ENCODE measurements at regions not wholly inside any gene's neighbourhood (a gene's known extent, or its start where the extent isn't known, plus 50 kb on each side); places are given as distances from the start of the nearest gene placed in this dataset.
"Not testable (repeated sequence)": the region's sequence is repeated elsewhere in the genome, so short reads cannot be mapped to it uniquely, and the experiment has no call there.

DNA sequence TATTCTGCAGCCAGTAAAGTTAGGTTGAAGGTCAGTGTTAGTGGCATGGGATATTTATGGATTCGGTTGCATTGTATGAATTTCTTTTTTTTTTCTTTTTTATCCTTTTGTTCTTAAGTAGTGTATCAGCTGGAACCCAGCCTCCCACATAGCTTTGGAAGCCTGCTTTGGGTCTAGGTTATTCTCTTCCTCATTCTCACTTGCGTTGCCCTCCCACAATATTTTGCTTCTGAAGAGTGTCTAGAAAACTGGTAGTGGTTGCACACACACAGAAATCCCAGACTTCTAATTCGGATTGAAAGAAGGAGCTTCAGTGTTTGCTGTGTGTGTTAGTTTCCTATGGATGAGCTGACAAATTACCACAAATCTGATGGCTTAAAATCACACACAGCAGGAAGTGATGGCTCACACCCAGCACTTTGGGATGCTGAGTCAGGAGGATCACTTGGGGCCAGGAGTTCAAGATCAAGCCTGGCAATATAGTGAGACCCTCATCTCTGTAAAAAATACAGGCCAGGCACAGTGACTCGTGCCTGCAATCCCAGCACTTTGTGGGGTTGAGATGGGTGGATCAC, 104.8 kb downstream of the ARL4C start:
- H3K9ac ChIP-seq (ENCODE audit: insufficient read length) = no peak overlapping the region
- no peak for TF ChIP-seq POLR2AphosphoS5 (IDR thresholded peaks at IDR 0.05; ENCODE audit: borderline replicate concordance, low read depth, low read length)
- no peak for TF ChIP-seq FOXP2 (optimal IDR thresholded peaks at IDR 0.05; ENCODE audit: control extremely low read depth, extremely low read length, insufficient read depth)
- no peak for TF ChIP-seq EZH2 (IDR thresholded peaks at IDR 0.05)
- no peaks in the 10 kb centered on the region for H3K36me3 ChIP-seq (ENCODE audit: insufficient read depth, low read length)
- no peak for DNase-seq (ENCODE audit: low read depth, low spot score)
- H3K27ac ChIP-seq = no peak overlapping the region
- no peaks in the 10 kb centered on the region for H3K9me3 ChIP-seq (ENCODE audit: low read depth, low read length)
- no peak overlapping the region for H3K4me3 ChIP-seq

DNA sequence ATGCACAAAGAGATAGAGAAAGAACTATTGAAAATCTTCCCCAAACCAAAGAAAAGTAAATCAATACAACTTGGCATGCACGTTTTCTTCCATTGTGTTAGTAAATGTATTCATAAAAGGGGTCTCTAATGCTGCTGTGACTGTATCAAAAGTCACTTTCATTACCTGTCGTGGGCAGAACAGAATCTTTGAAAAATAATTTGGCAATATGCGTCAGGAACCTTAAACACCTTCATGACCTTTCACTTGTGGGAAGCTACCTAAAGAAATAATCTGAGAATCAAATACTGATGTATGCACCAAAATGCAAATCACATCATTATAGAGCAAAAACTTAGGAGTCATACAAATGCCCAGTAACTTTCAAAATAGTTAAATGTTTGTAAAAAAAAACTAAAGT, 105.3 kb downstream of the ARL4C start:
- Histone ChIP-seq H3K9me3 (ENCODE audit: low read depth, low read length) (no peaks in the 10 kb centered on the region), H3K4me3 (no peak overlapping the region), H3K36me3 (ENCODE audit: insufficient read depth, low read length) (no peaks in the 10 kb centered on the region), H3K27ac (no peak overlapping the region), H3K9ac (ENCODE audit: insufficient read length) (no peak overlapping the region)
- no peak for DNase-seq (ENCODE audit: low read depth, low spot score)
- TF ChIP-seq EZH2 (IDR thresholded peaks at IDR 0.05) = no peak
- no peak for TF ChIP-seq POLR2AphosphoS5 (IDR thresholded peaks at IDR 0.05; ENCODE audit: borderline replicate concordance, low read depth, low read length)
- TF ChIP-seq FOXP2 (optimal IDR thresholded peaks at IDR 0.05; ENCODE audit: control extremely low read depth, extremely low read length, insufficient read depth) = no peak

DNA sequence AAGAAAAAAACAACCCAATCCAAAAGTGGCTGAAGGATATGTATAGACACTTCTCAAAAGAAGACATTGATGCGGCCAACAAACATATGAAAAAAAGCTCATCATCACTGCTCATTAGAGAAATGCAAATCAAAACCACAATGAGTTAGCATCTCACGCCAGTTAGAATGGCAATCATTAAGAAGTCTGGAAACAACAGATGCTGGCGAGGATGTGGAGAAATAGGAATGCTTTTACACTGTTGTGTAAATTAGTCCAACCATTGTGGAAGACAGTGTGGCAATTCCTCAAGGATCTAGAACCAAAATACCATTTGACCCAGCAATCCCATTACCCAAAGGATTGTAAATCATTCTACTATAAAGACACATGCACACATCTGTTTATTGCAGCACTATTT, 107.2 kb downstream of the ARL4C start:
- H3K4me3 ChIP-seq; H3K27ac ChIP-seq; DNase-seq (ENCODE audit: low read depth, low spot score); H3K9me3 ChIP-seq (ENCODE audit: low read depth, low read length); H3K9ac ChIP-seq (ENCODE audit: insufficient read length); H3K36me3 ChIP-seq (ENCODE audit: insufficient read depth, low read length): not testable (repeated sequence)

DNA sequence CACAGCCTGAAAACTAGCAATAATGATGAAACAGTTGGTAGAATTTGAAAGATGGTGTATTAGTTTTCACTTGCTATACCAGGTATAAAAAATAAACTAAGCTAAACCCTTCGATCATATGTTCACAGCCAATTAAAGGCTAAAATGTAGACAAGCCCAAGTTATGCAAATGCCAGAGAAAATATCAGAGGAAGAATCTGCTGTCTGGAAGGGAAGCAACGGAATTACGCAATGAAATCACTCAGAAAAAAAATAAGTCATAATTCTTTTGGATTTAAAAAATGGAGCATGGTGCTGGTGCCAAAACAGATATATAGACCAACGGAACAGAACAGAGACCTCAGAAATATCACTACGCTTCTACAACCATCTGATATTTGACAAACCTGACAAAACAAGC, 108.3 kb downstream of the ARL4C start:
- no peak overlapping the region for H3K4me3 ChIP-seq
- DNase-seq (ENCODE audit: low read depth, low spot score) = peak; percentile 18

DNA sequence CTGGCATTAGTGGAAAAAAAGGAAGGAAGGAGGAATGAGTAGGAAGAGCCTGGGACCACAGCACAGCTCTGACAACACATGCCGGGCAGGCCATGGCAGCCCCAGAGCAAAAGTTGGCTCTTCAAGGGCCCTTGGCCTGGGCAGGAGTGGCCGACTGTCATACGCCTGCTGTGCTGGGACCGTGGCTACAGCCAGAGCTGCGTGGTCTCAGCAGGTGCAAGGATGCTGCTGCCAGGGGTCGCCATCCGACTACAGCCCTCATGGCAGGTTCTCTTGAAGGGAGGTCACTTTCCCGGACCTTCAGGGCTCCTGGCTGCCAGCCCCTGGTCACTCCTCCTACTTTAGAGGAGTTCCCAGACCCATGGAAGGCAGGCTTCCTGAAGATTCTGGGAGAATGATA, 109.9 kb downstream of the ARL4C start:
- Histone ChIP-seq H3K27ac (no peak overlapping the region), H3K4me3 (no peak overlapping the region), H3K36me3 (ENCODE audit: insufficient read depth, low read length) (no peaks in the 10 kb centered on the region), H3K9me3 (ENCODE audit: low read depth, low read length) (no peaks in the 10 kb centered on the region), H3K9ac (ENCODE audit: insufficient read length) (no peak overlapping the region)
- no peak for TF ChIP-seq POLR2AphosphoS5 (IDR thresholded peaks at IDR 0.05; ENCODE audit: borderline replicate concordance, low read depth, low read length)
- TF ChIP-seq FOXP2 (optimal IDR thresholded peaks at IDR 0.05; ENCODE audit: control extremely low read depth, extremely low read length, insufficient read depth) = no peak
- TF ChIP-seq EZH2 (IDR thresholded peaks at IDR 0.05) = no peak
- DNase-seq (ENCODE audit: low read depth, low spot score) = no peak

More for the DNA sequence above, 108.3 kb downstream of the ARL4C start:
- no peak overlapping the region for H3K9ac ChIP-seq (ENCODE audit: insufficient read length)
- TF ChIP-seq FOXP2 (optimal IDR thresholded peaks at IDR 0.05; ENCODE audit: control extremely low read depth, extremely low read length, insufficient read depth) (no peak), POLR2AphosphoS5 (IDR thresholded peaks at IDR 0.05; ENCODE audit: borderline replicate concordance, low read depth, low read length) (no peak), EZH2 (IDR thresholded peaks at IDR 0.05) (no peak)
- no peak overlapping the region for H3K27ac ChIP-seq
- H3K9me3 ChIP-seq (ENCODE audit: low read depth, low read length) = no peaks in the 10 kb centered on the region
- no peaks in the 10 kb centered on the region for H3K36me3 ChIP-seq (ENCODE audit: insufficient read depth, low read length)

DNA sequence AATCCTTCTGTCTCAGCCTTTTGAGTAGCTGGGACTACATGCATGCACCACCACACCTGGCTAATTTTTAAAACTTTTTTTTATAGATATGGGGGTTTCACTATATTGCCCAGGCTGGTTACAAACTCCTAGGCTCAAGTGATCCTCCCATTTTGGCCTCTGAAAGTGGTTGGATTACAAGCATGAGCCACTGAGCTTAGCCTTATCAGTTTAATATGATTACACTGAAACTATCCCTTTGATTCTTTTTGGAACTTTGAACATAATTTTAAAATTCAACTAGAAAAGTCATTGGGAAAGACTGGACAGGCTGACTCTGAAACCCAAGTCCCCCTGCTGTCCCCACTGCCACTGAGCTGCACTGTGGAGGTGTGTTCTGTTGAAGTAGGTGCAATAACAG, 114.8 kb downstream of the ARL4C start:
- TF ChIP-seq EZH2 (IDR thresholded peaks at IDR 0.05) (no peak), FOXP2 (optimal IDR thresholded peaks at IDR 0.05; ENCODE audit: control extremely low read depth, extremely low read length, insufficient read depth) (no peak), POLR2AphosphoS5 (IDR thresholded peaks at IDR 0.05; ENCODE audit: borderline replicate concordance, low read depth, low read length) (no peak)
- no peak overlapping the region for H3K4me3 ChIP-seq
- DNase-seq (ENCODE audit: low read depth, low spot score) = no peak
- H3K27ac ChIP-seq = no peak overlapping the region
- H3K36me3 ChIP-seq (ENCODE audit: insufficient read depth, low read length) = no peaks in the 10 kb centered on the region
- H3K9me3 ChIP-seq (ENCODE audit: low read depth, low read length) = no peaks in the 10 kb centered on the region
- no peak overlapping the region for H3K9ac ChIP-seq (ENCODE audit: insufficient read length)

DNA sequence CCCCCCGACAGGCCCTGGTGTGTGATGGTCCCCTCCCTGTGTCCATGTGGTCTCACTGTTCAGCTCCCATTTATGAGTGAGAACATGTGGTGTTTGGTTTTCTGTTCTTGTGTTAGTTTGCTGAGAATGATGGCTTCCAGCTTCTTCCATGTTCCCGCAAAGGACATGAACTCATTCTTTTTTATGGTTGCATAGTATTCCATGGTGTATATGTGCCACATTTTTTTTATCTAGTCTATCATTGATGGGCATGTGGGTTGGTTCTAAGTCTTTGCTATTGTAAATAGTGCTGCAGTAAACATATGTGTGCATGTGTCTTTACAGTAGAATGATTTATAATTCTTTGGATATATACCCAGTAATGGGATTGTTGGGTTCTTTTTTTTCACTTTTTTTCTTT, 117.9 kb downstream of the ARL4C start:
- peak overlapping the region; percentile 91; the same call in 1 of the 2 replicates for H3K27ac ChIP-seq
- H3K9ac ChIP-seq (ENCODE audit: insufficient read length); DNase-seq (ENCODE audit: low read depth, low spot score): not testable (repeated sequence)

DNA sequence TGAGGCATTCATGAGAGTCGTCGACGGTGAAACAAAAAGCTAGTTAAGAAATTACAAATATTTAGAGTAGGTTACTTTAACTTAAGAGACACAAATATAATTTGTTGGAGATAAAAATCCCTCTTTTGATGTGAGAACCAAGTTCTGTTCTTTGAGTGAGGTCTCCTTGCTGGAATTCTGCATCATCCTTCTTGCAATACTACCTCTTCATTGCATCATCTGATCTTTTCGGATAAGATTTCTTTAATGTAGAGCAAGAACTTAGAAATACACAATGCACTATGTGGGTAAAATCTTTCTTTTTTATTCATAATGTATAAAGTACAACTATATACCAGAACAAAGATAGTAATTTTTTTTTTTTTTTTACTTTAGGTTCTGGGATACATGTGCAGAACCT, 118.4 kb downstream of the ARL4C start:
- Histone ChIP-seq H3K27ac (peak overlapping the region; percentile 91), H3K9ac (ENCODE audit: insufficient read length) (peak overlapping the region; percentile 76), H3K36me3 (ENCODE audit: insufficient read depth, low read length) (no peaks in the 10 kb centered on the region), H3K4me3 (no peak overlapping the region), H3K9me3 (ENCODE audit: low read depth, low read length) (no peaks in the 10 kb centered on the region)
- TF ChIP-seq EZH2 (IDR thresholded peaks at IDR 0.05) = no peak
- TF ChIP-seq POLR2AphosphoS5 (IDR thresholded peaks at IDR 0.05; ENCODE audit: borderline replicate concordance, low read depth, low read length) = no peak
- TF ChIP-seq FOXP2 (optimal IDR thresholded peaks at IDR 0.05; ENCODE audit: control extremely low read depth, extremely low read length, insufficient read depth) = no peak
- peak; percentile 52 for DNase-seq (ENCODE audit: low read depth, low spot score)

More for the DNA sequence above, 117.9 kb downstream of the ARL4C start:
- H3K9me3 ChIP-seq (ENCODE audit: low read depth, low read length); H3K4me3 ChIP-seq; H3K36me3 ChIP-seq (ENCODE audit: insufficient read depth, low read length): not testable (repeated sequence)

DNA sequence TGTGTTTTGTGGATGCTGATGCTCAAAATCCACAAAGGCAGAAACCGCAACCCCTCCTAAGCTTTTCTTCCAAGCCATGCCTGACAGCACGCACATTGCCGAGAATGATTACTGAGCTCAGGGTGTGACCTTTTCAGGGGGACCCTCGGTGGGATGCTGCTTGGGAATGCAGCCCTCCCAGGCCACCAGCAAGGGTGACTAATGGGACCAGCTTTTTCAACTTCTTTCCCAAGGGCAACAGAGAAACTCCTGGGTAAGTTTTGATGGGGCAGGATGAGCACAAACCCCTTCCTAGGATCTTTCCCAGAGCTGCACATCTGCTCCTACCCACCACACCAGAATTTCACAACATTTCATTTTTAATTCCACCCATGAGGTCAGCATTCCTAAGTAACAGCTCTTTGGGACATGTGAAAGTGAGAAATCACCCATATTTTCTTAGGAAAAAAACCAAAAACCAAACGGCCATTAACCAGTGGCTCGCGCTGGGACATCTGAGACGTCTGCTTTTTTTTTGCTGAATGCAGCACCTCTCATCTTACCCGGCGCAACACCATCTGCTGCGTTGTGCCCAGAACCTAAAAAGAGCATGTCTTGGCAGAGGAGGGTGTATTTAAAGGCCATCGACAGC, 119.0 kb downstream of the ARL4C start:
- Histone ChIP-seq H3K9me3 (ENCODE audit: low read depth, low read length) (no peaks in the 10 kb centered on the region), H3K4me3 (no peak overlapping the region), H3K36me3 (ENCODE audit: insufficient read depth, low read length) (no peaks in the 10 kb centered on the region), H3K9ac (ENCODE audit: insufficient read length) (peak overlapping the region; percentile 76), H3K27ac (peak overlapping the region; percentile 91)
- DNase-seq (ENCODE audit: low read depth, low spot score) = no peak
- TF ChIP-seq POLR2AphosphoS5 (IDR thresholded peaks at IDR 0.05; ENCODE audit: borderline replicate concordance, low read depth, low read length) = no peak
- no peak for TF ChIP-seq EZH2 (IDR thresholded peaks at IDR 0.05)
- no peak for TF ChIP-seq FOXP2 (optimal IDR thresholded peaks at IDR 0.05; ENCODE audit: control extremely low read depth, extremely low read length, insufficient read depth)
